WTC11 (cell line): ENCODE measurements at regions not wholly inside any gene's neighbourhood (a gene's known extent, or its start where the extent isn't known, plus 50 kb on each side); places are given as distances from the start of the nearest gene placed in this dataset.

Source experiments
- CREB1 ChIP-seq: sonication (generic); formaldehyde crosslinking; IDR thresholded peaks from 2 replicates; pipeline ENCODE4 v1.8.0; 2023; ENCODE audit warnings: mild to moderate bottlenecking, missing genetic modification reagents
- CREM ChIP-seq: sonication (generic); formaldehyde crosslinking; IDR thresholded peaks from 2 replicates; pipeline ENCODE4 v1.8.1; 2022; ENCODE audit warnings: mild to moderate bottlenecking, missing genetic modification reagents, moderate library complexity
- SP1 ChIP-seq: sonication (generic); formaldehyde crosslinking; conservative IDR thresholded peaks from 2 replicates; pipeline ENCODE4 v1.8.1; 2022; ENCODE audit warnings: missing genetic modification reagents
- TF ChIP-seq, protein P1 (sequence below): fragments of 200-600 bp; IDR thresholded peaks from 2 replicates; pipeline ENCODE4 v1.8.0; 2022; ENCODE audit warnings: antibody characterized with exemption

GRCh38 chr4:138512756-138513155, 270.6 kb upstream of the SLC7A11 start:
- no peak for TF ChIP-seq SP1 (CRISPR knock-in tag)
- TF ChIP-seq, protein P1, sequence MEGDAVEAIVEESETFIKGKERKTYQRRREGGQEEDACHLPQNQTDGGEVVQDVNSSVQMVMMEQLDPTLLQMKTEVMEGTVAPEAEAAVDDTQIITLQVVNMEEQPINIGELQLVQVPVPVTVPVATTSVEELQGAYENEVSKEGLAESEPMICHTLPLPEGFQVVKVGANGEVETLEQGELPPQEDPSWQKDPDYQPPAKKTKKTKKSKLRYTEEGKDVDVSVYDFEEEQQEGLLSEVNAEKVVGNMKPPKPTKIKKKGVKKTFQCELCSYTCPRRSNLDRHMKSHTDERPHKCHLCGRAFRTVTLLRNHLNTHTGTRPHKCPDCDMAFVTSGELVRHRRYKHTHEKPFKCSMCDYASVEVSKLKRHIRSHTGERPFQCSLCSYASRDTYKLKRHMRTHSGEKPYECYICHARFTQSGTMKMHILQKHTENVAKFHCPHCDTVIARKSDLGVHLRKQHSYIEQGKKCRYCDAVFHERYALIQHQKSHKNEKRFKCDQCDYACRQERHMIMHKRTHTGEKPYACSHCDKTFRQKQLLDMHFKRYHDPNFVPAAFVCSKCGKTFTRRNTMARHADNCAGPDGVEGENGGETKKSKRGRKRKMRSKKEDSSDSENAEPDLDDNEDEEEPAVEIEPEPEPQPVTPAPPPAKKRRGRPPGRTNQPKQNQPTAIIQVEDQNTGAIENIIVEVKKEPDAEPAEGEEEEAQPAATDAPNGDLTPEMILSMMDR: no peak
- TF ChIP-seq CREB1 (CRISPR knock-in tag): no peak
- TF ChIP-seq CREM (CRISPR knock-in tag): no peak
